Neural crest cell (in vitro differentiated cells): ENCODE measurements at regions not wholly inside any gene's neighbourhood (a gene's known extent, or its start where the extent isn't known, plus 50 kb on each side); places are given as distances from the start of the nearest gene placed in this dataset.
"Not testable (repeated sequence)": the region's sequence is repeated elsewhere in the genome, so short reads cannot be mapped to it uniquely, and the experiment has no call there.

ENCODE experiments used
- DNase-seq: peaks from one replicate; pipeline ENCODE4 v3.0.0; 2021; ENCODE audit warnings: low read depth, mixed read lengths, low spot score
- H3K27ac Mint-ChIP-seq: one replicate; pipeline ENCODE4 v1.8.0; 2021; ENCODE audit warnings: mild to moderate bottlenecking, mixed read lengths; ENCODE audit not compliant: unreplicated experiment
- H3K27me3 Mint-ChIP-seq: 2 replicates; pipeline ENCODE4 v1.8.0; 2021; ENCODE audit warnings: low read depth, mild to moderate bottlenecking, mixed read lengths
- H3K36me3 Mint-ChIP-seq: 2 replicates; pipeline ENCODE4 v1.8.0; 2021; ENCODE audit warnings: low read depth, mild to moderate bottlenecking, mixed read lengths
- H3K4me1 Mint-ChIP-seq: 2 replicates; pipeline ENCODE4 v1.8.0; 2021; ENCODE audit warnings: mixed read lengths
- H3K4me3 Mint-ChIP-seq: one replicate; pipeline ENCODE4 v1.8.0; 2021; ENCODE audit warnings: mild to moderate bottlenecking, mixed read lengths
- H3K9me3 Mint-ChIP-seq: 2 replicates; pipeline ENCODE4 v1.8.0; 2021; ENCODE audit warnings: mixed read lengths
- TF ChIP-seq, protein P1 (sequence below): fragments of 200-600 bp; sonication (generic); conservative IDR thresholded peaks from 2 replicates; pipeline ENCODE4 v1.5.0; 2021; ENCODE audit warnings: antibody characterized with exemption, mild to moderate bottlenecking

DNA sequence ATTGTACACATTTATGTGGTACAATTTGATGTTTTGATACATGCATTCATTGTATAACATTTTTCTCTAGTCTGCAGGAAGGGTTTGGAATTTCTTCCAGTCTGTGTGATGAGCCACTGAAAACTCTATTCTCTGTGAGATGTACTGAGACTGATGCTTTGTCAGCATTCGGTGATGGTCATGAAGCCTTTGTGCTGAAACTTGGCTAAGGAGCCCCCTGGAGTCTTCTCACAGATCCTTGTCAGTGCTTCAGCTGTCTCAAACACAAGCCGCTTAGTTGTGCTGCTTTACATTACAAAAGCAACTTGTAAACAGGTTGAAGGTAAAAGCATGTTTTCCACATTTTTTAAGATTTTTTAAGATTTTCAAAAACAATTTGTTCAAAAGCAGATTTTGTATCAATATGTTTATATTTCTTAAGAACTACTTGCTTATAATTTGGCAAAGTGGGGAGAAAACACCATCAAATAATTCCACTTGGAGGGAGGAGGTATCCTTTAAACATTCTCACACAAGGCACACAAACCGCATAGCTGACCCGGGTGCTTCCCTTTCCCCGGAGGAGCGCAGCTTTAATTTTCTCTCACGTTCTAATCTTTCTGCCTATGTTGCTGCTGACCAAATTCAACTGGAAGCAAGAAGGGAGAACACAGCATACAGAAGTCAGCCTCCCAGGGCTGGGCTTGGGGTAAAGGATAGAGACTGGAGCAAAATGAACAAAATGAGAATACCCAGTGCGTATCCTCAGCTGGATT is 249.8 kb upstream of the VSTM2A start:
- Mint-ChIP-seq H3K27me3 (no peaks in the 10 kb centered on the region), H3K36me3 (peaks cover 4% of the 10 kb centered on the region), H3K4me1 (peaks cover 12% of the 10 kb centered on the region), H3K27ac (peak overlapping the region; percentile 36), H3K9me3 (peaks cover 7% of the 10 kb centered on the region), H3K4me3 (no peak overlapping the region)
- TF ChIP-seq, protein P1, sequence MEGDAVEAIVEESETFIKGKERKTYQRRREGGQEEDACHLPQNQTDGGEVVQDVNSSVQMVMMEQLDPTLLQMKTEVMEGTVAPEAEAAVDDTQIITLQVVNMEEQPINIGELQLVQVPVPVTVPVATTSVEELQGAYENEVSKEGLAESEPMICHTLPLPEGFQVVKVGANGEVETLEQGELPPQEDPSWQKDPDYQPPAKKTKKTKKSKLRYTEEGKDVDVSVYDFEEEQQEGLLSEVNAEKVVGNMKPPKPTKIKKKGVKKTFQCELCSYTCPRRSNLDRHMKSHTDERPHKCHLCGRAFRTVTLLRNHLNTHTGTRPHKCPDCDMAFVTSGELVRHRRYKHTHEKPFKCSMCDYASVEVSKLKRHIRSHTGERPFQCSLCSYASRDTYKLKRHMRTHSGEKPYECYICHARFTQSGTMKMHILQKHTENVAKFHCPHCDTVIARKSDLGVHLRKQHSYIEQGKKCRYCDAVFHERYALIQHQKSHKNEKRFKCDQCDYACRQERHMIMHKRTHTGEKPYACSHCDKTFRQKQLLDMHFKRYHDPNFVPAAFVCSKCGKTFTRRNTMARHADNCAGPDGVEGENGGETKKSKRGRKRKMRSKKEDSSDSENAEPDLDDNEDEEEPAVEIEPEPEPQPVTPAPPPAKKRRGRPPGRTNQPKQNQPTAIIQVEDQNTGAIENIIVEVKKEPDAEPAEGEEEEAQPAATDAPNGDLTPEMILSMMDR, result no peak
- DNase-seq, result peak; percentile 7

GRCh38 chr7:54299426-54299825 is 242.7 kb upstream of the VSTM2A start:
- Mint-ChIP-seq H3K27me3 (no peaks in the 10 kb centered on the region), H3K4me3 (no peak overlapping the region), H3K4me1 (no peaks in the 10 kb centered on the region), H3K36me3 (no peaks in the 10 kb centered on the region), H3K9me3 (no peaks in the 10 kb centered on the region), H3K27ac (no peak overlapping the region)
- TF ChIP-seq, protein P1, result no peak
- DNase-seq, result no peak

- not testable (repeated sequence) for H3K4me1 Mint-ChIP-seq, H3K27ac Mint-ChIP-seq, DNase-seq, H3K9me3 Mint-ChIP-seq, H3K36me3 Mint-ChIP-seq, H3K4me3 Mint-ChIP-seq, H3K27me3 Mint-ChIP-seq
These were observed 226.2 kb upstream of the VSTM2A start for GRCh38 chr7:54315955-54316354.

DNA sequence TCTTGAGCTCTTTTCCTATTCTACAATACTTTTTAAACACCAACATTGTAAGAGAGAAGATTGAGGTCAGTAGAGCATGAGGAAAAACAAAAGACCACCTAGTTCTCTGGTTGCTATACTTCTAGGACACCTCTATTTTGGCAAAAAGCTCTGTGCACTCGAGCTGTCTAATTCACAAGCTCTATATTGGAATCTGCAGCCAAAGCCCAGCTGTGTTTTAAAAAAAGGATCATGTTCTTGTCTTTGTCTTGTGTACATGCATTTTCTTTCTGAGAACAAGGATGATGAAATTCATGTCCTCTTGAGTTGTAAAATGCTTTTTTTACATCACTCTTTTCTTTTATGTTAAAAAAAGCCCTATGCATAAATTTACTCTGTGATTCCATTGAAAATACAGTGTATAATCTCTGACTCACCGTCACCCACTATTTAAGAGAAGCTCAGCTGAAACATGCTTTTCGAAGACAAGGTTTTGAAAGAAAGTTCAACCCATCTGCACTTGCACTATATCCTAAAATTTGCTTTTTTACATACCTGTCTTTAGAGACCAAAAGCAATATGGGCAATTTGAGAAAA is 215.5 kb upstream of the VSTM2A start:
- Mint-ChIP-seq H3K27ac (no peak overlapping the region), H3K4me1 (peaks cover 24% of the 10 kb centered on the region), H3K27me3 (no peaks in the 10 kb centered on the region), H3K9me3 (peaks cover 8% of the 10 kb centered on the region), H3K36me3 (peaks cover 2% of the 10 kb centered on the region), H3K4me3 (no peak overlapping the region)
- no peak for DNase-seq
- TF ChIP-seq, protein P1, result no peak

GRCh38 chr7:54330216-54330800 is 211.9 kb upstream of the VSTM2A start:
- H3K27me3 Mint-ChIP-seq, result no peaks in the 10 kb centered on the region
- H3K9me3 Mint-ChIP-seq, result no peaks in the 10 kb centered on the region
- H3K36me3 Mint-ChIP-seq, result no peaks in the 10 kb centered on the region
- peaks cover 45% of the 10 kb centered on the region for H3K4me1 Mint-ChIP-seq
- peak overlapping the region; percentile 27 for H3K4me3 Mint-ChIP-seq
- TF ChIP-seq, protein P1, result no peak
- H3K27ac Mint-ChIP-seq, result peak overlapping the region; percentile 19
- DNase-seq, result no peak

DNA sequence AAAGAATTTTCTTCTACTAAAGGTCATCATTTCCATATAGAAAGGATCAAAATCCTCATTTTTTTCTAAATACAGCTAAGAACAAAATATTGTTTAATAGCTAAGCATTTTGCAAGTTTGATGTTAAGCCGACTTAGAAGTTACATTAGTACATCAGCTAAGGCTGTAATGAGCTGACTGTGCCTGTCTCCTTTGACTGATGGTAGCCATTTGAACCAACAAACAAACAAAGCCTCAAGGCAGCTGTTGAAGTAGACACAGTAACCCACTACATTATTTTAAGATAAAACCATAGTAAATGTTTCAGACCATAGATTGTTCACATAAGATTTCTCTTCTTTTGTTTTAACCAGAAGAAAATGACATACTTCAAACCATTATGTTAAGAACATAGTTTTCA is 210.9 kb upstream of the VSTM2A start:
- Mint-ChIP-seq H3K27me3 (no peaks in the 10 kb centered on the region), H3K36me3 (no peaks in the 10 kb centered on the region), H3K27ac (no peak overlapping the region), H3K9me3 (no peaks in the 10 kb centered on the region), H3K4me3 (no peak overlapping the region), H3K4me1 (peaks cover 43% of the 10 kb centered on the region)
- TF ChIP-seq, protein P1, result no peak
- DNase-seq, result no peak
